HUDEP-2 (cell line): ENCODE measurements at regions not wholly inside any gene's neighbourhood (a gene's known extent, or its start where the extent isn't known, plus 50 kb on each side); places are given as distances from the start of the nearest gene placed in this dataset.
"Not testable (repeated sequence)": the region's sequence is repeated elsewhere in the genome, so short reads cannot be mapped to it uniquely, and the experiment has no call there.

ENCODE experiments used
- DNase-seq, 76 experiments: peaks; one replicate each; lab custom pipeline; 2025; ENCODE audit not compliant: unreplicated experiment in 76 of 76; lab: John Stamatoyannopoulos, UW

DNA sequence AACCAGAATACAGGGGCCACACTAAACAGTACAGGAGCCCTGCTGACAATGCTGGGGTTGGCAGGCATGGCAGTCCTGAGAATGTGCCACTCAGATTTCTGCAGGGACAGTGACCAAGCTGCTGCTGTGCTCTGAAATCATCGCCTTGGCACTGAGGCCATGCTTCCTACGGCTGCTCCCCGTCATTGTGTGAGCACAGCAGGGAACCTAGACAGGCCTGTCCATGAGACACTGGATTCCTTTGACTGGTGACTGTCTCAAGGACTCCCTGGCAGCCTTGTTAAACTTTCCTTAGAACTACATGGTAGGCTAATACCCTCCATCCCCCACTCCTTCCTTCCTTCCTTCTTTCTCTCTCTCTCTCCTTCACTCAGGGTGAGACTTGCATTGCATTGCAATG lies 111.4 kb downstream of the LUZP4 start:
- DNase-seq, result no peak

DNA sequence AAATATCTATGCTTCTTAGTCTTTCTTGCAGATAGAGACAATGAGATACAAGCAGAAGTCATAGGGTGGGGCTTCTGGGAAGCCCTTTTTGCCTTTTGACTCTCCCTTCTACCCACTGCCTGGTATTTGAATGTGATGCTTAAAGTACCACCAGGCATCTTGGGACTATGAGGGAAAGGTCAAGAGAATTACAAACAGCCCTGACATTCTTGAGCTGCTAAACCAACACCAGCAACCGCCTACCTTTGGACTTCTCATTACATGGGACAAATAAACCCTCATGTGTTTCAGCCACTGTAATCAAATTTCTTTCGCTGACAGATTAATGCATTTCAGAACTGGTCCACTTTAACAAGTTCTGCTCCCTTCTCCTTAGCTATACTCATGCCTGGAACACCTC lies 112.8 kb downstream of the LUZP4 start:
- DNase-seq, result no peak

DNA sequence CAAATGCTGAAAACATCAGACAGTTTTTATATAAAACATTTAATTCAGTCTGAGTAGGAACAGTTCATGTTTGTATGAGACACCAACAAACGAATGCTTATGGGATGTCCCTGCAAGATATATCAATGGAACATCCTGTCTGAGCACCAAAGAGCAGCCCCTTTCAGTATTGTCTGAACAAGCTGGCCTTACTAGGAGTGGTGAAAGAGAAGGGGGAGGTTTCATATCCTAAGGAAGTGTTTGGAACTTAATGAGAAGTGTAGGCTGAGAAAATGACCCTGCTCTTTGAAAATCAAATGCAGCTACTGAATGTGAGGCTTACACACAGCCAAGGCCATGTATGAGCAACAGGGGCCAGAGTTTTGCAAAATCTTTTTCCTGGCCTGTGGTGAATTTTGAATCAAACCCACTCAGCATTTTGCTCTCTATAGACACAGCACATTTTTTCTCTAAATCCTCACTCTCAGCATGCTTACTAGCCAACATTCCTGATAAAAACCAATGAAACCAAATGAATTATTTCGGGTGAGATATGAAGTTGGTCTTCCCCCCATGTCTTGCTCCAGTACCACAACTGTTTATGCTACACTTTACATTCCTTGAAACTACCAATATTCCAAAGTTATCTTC lies 119.4 kb downstream of the LUZP4 start:
- DNase-seq, result no peak

DNA sequence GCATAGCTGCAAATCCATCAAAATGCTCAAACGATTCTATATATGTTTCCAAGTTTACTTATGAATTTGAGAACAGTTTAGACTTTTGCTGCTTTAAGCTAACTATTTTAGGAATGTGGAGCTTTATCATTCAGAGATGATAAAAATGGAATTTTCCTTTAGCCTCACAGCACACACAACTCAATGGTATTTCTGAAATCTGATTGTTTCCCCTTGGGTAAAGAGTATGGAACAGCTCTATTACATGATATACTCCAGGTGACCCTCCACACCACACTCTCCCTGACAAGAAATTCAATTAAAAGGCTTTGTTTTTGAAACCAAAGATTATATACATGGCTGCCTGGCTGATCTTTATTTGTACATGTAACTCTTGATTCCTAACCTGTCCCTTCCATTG lies 120.0 kb downstream of the LUZP4 start:
- no peak for DNase-seq

DNA sequence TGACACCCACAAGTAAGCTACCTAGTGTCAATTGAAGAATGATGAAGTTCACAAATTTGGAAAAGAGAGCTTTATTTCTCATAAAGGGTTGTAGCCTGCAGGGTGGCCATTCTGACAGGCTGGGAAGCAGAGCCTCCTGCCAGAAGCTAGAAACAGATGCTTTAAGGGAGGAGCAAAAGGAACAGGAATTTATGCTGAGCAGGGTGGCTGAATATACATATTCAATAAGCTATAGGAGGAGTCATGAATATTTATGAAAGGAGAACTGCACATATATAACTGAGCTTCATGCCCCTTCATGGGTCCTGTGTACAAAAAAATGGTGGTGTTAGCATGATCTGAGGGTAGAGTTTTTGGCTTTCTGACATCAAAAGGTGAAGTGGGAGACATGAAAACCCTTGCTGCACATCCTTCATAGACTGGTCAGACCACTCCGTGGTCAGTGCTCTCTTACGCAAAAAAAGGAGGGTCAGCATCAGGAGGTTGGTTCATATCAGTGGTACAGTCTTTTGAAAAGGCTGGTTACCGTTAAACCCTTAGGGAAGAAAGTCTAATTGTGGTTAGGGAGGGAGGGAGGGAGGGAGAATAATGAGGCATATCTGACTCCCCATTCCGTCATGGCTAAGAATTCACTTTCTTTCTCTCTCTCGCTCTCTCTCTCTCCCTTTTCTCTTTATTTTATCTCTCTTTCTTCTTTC lies 121.4 kb downstream of the LUZP4 start:
- DNase-seq, result no peak

DNA sequence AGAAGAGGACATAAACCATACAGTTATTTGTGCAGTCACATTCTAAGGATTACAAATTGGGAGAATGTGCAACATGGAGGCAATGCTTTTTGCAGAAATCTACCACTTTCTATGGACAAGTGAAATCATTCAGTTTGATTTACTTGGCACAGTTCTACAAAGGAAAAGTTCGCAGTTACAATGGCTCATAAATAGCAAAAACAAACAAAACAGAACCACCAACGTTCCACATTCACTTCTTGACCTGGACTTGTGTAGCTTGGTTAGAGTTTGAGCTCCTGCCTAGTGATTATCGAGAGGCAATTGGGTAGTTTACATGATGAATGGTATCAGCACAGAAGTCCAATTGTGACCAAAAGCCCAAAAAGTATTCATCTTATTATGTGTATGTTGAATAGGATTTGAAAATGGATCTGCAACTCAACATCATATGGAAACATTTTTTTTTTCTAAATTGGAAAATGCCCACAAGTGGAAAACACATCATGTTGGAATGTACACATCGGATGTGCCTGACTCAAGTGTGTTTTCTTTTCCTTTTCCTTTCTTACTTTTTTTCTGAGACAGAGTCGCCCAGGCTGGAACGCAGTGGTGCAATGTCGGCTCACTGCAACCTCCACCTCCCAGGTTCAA lies 123.8 kb downstream of the LUZP4 start:
- DNase-seq, result no peak

DNA sequence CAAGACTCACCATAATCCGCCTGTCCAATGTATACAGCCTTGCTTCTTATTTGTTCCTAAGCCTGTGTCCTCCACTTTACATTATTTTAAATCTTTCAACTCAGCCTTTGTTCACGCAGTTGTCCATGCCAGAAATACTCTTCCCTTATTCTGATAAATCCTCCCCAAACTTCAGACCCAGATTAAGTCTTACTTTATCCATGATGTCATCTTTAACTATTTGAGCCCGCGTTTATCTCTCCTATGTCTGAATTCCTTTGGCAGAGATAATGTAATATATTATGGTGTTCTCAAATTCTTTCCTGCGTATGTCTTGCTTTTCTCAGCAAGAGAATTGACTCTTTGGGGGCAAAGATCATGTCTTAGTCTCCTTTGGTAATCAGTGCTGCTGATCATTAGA lies 129.6 kb downstream of the LUZP4 start:
- no peak for DNase-seq

DNA sequence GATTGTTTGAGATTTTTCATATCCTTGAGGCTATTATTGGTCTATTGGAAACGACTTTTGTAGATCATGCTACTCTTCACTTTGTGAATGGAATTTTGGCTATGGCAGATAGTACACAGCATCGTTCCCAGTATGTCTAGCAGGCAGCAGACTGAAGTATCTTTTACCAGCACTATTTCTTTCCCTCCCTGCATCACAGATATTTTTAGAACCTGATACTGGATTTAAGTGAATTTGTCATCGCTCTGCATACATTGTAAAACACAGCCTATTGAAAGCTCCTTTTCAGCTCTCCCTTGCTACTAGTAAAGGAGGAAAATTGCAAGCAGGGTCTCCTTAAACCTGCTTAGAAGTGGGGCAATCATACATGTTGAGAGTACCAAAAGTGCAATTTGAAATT lies 133.6 kb downstream of the LUZP4 start:
- no peak for DNase-seq

DNA sequence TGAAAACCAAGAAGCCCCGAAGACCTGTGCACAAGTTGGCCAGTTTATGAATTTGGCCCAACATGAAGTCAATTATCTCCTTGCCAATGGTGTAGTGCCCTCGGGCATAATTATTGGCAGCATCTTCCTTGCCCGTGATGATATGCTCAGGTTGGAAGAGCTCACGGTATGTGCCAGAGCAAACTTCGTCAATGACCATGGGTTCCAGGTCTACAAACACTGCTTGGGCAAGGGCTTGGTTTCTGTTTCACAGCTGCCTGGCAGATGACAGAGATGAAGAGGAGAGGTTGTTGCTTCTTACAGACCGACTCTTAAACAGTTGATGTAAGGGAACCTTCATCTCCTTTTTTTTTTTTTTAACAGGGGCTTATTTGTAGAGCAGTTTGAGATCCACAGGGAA lies 135.6 kb upstream of the PLS3 start:
- DNase-seq, result no peak

DNA sequence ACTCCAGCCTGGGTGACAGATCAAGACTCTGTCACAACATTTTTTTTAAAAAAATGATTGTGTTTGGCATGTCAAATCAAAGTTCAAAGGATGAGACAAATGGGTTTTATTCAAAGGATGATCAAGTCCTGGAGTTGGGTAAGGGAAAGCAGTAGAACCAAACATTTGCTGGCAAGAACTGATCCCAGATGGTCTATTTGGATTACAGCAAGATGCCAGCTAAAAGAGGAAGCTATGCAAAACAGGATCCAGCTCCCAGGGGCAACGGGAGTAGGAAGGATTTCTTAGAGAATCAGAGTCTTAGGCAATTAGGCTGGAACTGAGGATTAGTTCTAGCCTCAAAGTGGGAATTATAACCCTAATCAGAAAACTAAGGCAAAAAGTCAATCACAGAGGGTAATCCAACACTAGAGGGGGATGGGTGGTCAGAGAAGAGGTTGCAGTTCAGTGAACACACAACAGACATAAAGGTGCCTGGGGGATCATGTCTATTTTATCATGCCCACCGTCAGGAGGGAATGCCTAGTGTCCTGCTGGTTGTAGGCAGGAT lies 133.0 kb upstream of the PLS3 start:
- no peak for DNase-seq

DNA sequence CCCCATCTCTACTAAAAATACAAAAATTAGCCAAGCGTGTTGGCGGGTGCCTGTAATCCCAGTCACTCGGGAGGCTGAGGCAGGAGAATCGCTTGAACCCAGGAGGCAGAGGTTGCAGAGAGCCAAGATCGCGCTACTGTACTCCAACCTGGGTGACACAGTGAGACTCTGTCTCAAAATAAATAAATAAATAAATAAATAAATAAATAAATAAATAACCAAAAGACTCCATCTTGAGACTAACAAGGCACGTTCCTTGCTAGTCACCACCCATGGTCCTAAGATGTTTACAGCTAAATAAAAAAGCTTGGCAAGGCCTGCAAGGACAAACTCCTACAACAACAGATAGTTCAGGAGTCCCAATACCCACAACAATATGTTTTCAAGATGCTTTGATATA lies 126.1 kb upstream of the PLS3 start:
- not testable (repeated sequence) for DNase-seq

DNA sequence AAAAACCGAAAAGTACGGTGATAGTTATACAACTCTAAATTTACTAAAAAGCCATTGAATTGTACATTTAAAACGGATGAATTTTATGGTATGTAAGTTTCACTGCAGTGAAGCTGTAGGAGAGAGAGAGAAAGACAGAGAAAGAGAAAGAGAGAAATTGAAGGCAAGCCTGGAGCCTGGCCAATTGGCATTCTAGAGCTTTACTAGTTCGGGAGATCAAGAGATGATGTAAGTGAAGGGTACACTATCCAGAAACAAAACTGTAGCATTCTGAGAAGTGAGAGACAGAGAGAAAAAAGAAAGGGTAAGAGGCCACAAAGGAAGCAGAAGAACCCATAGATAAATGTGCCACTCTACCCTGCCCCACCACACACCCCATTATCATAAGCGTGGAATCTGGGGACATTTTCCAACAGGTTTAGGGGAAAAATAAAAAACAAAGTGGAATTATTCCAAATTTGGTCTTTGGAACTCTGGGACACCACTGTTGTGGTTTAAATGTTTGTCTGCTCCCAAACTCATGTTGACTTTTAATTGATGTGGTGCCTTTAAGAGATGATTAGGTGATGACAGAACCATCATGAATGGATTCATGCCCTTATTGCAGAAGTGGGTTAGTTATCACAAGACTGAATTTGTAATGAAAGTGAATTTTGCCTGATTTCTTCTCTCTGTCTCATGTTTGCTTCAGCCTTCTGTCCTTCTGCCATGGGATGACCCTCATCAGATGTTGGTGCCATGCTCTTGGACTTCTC lies 123.0 kb upstream of the PLS3 start:
- no peak for DNase-seq

DNA sequence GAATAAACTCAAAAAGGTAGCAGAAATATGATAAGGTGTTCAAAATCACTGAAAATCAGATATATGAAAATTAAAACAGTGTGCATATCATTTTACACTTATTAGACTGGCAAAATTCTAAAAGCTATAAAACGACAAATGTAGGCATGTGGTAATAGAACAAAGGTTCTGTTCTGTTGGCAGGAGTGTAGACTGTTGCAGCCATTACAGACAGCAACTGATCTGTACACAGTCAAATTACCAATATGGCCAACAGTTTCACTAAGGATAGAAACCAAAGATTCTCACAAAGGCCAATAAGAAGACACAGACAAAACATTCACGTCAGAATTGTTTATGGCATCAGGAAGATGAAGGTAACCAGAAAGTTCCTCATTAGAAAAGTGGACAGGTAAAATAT lies 112.8 kb upstream of the PLS3 start:
- no peak for DNase-seq

DNA sequence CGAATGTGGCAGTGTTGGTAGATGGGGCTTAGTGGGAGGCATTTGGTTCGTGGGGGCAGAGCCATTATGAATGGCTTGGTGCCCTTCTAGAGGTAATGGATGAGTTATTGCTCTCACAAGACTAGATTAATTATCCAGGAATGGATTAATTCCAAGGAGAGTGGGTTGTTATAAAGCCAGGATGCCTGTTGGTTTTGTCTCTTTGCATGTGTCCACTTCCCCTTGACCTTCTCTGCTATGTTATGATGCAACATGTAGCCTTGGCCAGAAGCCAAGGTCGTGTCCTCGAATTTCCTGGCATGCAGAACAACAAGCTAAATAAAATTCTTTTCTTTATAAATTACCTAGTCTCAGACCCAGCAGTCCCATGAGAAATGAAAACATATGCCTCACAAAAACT lies 111.2 kb upstream of the PLS3 start:
- DNase-seq, result no peak

DNA sequence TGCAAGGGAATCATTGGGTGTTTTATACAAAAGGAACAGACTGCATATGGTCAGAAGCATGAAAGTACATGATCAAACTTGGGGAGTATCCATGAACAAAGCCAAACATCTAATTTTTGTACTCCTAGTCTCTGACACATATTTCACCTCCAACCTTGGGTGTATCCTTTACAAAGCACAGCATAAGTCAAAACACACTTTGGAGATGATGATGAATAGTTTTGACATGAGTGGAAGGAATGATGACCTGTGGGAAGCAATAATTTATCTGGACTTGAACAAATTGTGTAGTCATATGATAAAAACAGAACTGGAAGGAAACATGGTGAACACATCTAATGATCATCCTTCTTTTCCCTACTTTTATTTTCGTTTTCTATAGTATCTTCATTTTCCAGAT lies 108.7 kb upstream of the PLS3 start:
- DNase-seq, result no peak

DNA sequence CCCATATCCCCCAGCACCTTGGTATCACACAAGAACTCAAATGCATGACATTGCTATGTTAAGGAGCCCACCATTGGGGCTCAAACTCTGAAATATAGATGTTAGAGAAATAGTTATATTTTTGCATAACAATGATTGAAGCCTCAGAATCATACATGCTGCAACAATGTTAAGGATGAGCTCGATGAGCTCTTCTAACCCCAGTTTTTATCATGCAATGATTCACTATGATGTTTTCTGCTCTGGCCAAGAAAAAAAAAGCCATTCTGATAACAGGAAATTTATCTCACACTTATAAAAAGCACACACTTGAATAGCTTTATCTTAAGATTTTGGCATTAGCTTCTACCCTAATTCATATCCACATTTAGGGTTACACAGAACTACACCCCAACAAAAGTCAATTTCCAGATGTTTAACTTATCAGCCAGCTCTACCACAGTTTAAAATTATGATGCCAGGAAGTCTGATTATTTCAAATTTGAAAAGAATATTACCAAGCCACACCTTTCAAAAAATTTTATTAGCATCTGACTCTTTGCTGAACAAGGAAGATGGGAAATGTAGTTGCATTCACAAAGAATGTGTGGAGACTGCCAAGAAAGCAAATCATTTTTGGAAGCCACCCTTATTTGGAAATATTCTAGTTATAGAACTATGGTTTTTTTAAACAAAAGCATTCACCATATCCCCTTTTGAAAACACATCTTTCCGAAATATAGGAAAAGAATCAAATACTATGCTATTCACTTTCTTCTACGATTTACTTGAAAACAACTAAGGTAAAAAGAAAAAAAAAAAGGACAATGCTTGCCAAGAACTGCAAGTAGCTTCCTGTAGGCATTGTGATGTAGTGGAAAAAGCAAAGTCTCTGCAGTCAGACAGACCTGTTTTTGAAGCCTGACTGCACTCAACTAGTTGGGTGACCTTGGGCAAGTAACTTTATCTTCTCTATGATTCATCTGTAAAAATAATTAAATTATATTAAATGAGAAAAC lies 100.8 kb upstream of the PLS3 start:
- no peak for DNase-seq

DNA sequence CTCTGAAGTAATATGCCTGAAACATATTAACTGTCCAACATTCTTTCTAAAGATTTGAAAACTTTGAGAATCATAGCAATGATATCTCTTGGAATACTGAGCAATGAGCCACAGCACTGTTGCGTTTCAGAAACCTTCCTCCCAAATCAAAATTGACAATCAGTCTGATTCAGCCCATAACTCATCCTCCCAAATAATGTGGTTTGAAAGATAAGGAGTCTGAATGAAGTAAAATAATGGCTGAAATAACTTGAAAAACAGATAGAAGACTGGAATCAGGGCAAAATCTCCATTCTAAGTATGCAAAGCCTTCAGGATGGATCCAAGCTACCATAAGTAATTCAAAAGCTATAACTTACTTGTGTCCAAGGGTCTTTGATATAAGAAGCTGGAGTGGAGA lies 98.6 kb upstream of the PLS3 start:
- DNase-seq, result no peak

DNA sequence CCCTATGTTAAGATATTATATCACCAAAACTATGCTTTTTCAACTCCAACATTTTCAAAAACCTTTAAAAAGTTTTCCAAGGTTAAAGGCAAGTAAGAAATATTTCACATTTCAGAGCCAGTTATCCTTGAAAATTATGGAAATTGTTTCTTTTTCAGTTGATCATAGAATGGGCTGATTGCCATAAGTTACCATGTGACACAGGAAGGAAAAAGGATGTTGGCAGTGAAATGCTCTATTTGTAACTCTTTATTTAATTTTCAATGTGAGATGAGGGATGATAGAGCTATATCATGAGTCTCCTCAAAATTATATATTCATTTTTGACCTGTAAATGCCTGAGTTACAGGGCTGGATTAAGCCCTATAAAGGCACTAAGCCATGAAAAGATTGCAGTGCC lies 93.0 kb upstream of the PLS3 start:
- no peak for DNase-seq

DNA sequence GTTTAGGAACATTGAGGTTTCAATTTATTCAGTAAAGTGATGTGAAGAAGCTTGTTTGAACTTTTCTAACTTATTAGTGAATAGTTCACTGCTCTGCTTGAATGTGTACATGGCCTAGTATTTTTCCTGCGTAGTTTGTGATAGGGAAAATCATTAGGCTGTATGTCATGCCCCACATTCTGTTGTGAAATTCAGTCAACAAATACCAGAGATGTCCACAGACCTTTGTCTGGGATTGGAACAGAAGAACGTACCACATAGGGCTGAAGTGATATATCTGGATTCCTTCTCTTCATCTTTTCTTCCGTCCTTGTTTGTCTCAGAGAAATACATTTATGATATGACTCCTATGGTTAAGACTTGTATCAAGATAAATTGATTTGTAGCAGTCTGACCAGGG lies 88.8 kb upstream of the PLS3 start:
- no peak for DNase-seq

DNA sequence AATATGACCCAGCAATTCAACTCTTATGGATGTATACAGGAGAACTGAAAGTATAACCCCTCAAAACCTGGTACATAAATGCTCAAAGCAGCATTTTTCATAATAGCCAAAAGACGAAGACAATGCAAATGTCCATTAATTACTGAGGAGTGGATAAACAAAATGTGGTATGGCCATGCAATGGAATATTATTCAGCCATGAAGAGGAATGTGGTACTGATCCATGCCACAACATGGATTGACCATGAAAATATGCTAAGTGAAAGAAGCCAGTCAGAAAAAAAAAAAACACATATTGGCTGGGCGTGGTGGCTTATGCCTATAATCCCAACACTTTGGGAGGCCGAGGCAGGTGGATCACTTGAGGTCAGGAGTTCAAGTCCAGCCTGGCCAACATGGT lies 74.5 kb upstream of the PLS3 start:
- no peak for DNase-seq
